OCI-LY1 (cell line): ENCODE measurements at regions not wholly inside any gene's neighbourhood (a gene's known extent, or its start where the extent isn't known, plus 50 kb on each side); places are given as distances from the start of the nearest gene placed in this dataset.

Experiments used
- H2AFZ ChIP-seq: fragments of 200-600 bp; sonication (generic), shearing (Covaris generic); 2 replicates; pipeline ENCODE4 v1.6.0; 2014; ENCODE audit warnings: antibody characterized with exemption, mild to moderate bottlenecking, low read length
- H3F3A ChIP-seq: fragments of 200-600 bp; sonication (generic), shearing (Covaris generic); 2 replicates; pipeline ENCODE4 v1.6.0; 2014; ENCODE audit warnings: mild to moderate bottlenecking, antibody characterized with exemption, low read length, moderate library complexity; ENCODE audit not compliant: insufficient read depth
- H3K27ac ChIP-seq: fragments of 200-600 bp; sonication (generic); 2 replicates; pipeline ENCODE4 v1.5.1; 2014; ENCODE audit warnings: low read length, mixed run types, mild to moderate bottlenecking, low read depth; ENCODE audit not compliant: poor library complexity, severe bottlenecking
- H3K27me3 ChIP-seq: fragments of 200-600 bp; sonication (generic); 2 replicates; pipeline ENCODE4 v1.6.0; 2014; ENCODE audit warnings: antibody characterized with exemption, mild to moderate bottlenecking, low read length, moderate library complexity; ENCODE audit not compliant: insufficient read depth
- H3K36me3 ChIP-seq: fragments of 200-600 bp; sonication (generic); 2 replicates; pipeline ENCODE4 v1.6.1; 2014; ENCODE audit warnings: mild to moderate bottlenecking, antibody characterized with exemption, low read length, moderate library complexity, mixed read lengths; ENCODE audit not compliant: insufficient read depth
- H3K4me1 ChIP-seq: fragments of 200-600 bp; sonication (generic); 2 replicates; pipeline ENCODE4 v1.5.1; 2014; ENCODE audit warnings: mild to moderate bottlenecking, low read length, moderate library complexity; ENCODE audit not compliant: insufficient read depth, severe bottlenecking
- H3K4me2 ChIP-seq: fragments of 200-600 bp; sonication (generic), shearing (Covaris generic); 2 replicates; pipeline ENCODE4 v1.6.1; 2014; ENCODE audit warnings: low read length
- H3K4me3 ChIP-seq: fragments of 200-600 bp; sonication (generic); 2 replicates; pipeline ENCODE4 v1.5.1; 2014; ENCODE audit warnings: low read length, low read depth, mild to moderate bottlenecking, mixed read lengths; ENCODE audit not compliant: poor library complexity, severe bottlenecking
- H3K79me2 ChIP-seq: fragments of 200-600 bp; shearing (Covaris generic); 2 replicates; pipeline ENCODE4 v1.6.1; 2016; ENCODE audit warnings: mixed run types, low read length, mixed read lengths; ENCODE audit not compliant: insufficient read depth
- H3K9ac ChIP-seq: fragments of 200-600 bp; sonication (generic), shearing (Covaris generic); 2 replicates; pipeline ENCODE4 v1.6.1; 2014; ENCODE audit warnings: mild to moderate bottlenecking, low read length, mixed read lengths
- H3K9me2 ChIP-seq: fragments of 200-600 bp; sonication (generic), shearing (Covaris generic); 2 replicates; pipeline ENCODE4 v1.6.1; 2014; ENCODE audit warnings: low read depth, mild to moderate bottlenecking, low read length, mixed read lengths
- H3K9me3 ChIP-seq: fragments of 200-600 bp; shearing (Covaris generic); 2 replicates; pipeline ENCODE4 v1.6.1; 2014; ENCODE audit warnings: low read length, mixed read lengths
- H4K20me1 ChIP-seq: fragments of 200-600 bp; sonication (generic), shearing (Covaris generic); 2 replicates; pipeline ENCODE4 v1.6.0; 2016; ENCODE audit warnings: mild to moderate bottlenecking, low read length; ENCODE audit not compliant: insufficient read depth
- CTCF ChIP-seq: fragments of 200-600 bp; sonication (generic), shearing (Covaris generic); IDR thresholded peaks from 2 replicates; pipeline ENCODE4 v1.5.1; 2017; ENCODE audit warnings: mild to moderate bottlenecking, antibody characterized with exemption, low read length, moderate library complexity, mixed read lengths
- EZH2 ChIP-seq: fragments of 200-600 bp; sonication (generic), shearing (Covaris generic); IDR thresholded peaks from 2 replicates; pipeline ENCODE4 v1.8.0; 2017; ENCODE audit warnings: borderline replicate concordance, mixed run types, mild to moderate bottlenecking, antibody characterized with exemption, low read length, moderate library complexity, mixed read lengths

- TF ChIP-seq EZH2 (no peak), CTCF (no peak)
- Histone ChIP-seq H3K27ac (no peak overlapping the region), H3F3A (no peaks in the 10 kb centered on the region), H3K27me3 (no peaks in the 10 kb centered on the region), H3K9me3 (no peaks in the 10 kb centered on the region), H3K9ac (no peak overlapping the region), H4K20me1 (no peaks in the 10 kb centered on the region), H3K4me3 (no peak overlapping the region), H2AFZ (no peak overlapping the region), H3K4me1 (no peaks in the 10 kb centered on the region), H3K79me2 (no peaks in the 10 kb centered on the region), H3K9me2 (no peaks in the 10 kb centered on the region), H3K4me2 (no peak overlapping the region), H3K36me3 (no peaks in the 10 kb centered on the region)
Observed at GRCh38 chr2:122022531-122022930, 267.1 kb downstream of the TSN start.

- Histone ChIP-seq H3K4me1 (no peaks in the 10 kb centered on the region), H3K4me3 (no peak overlapping the region), H3K79me2 (no peaks in the 10 kb centered on the region), H2AFZ (no peak overlapping the region), H3K9me3 (no peaks in the 10 kb centered on the region), H3K36me3 (no peaks in the 10 kb centered on the region; the same call in 1 of the 2 replicates), H3F3A (no peaks in the 10 kb centered on the region), H3K27ac (no peak overlapping the region), H3K9ac (no peak overlapping the region), H4K20me1 (no peaks in the 10 kb centered on the region), H3K4me2 (no peak overlapping the region), H3K27me3 (no peaks in the 10 kb centered on the region), H3K9me2 (no peaks in the 10 kb centered on the region)
- peak; percentile 20; the same call in 1 of the 2 replicates for TF ChIP-seq CTCF
- no peak for TF ChIP-seq EZH2
Observed at GRCh38 chr2:122023059-122023864, 267.8 kb downstream of the TSN start.

- no peak overlapping the region for H2AFZ ChIP-seq
- H3K27ac ChIP-seq, result no peak overlapping the region
- TF ChIP-seq EZH2, result no peak
- no peak for TF ChIP-seq CTCF
- no peaks in the 10 kb centered on the region for H3K27me3 ChIP-seq
- H4K20me1 ChIP-seq, result no peaks in the 10 kb centered on the region
- no peaks in the 10 kb centered on the region for H3K79me2 ChIP-seq
- no peak overlapping the region for H3K4me3 ChIP-seq
- no peaks in the 10 kb centered on the region; the same call in 1 of the 2 replicates for H3K36me3 ChIP-seq
- H3K9me2 ChIP-seq, result no peaks in the 10 kb centered on the region
- no peak overlapping the region for H3K4me2 ChIP-seq
- H3K9me3 ChIP-seq, result no peaks in the 10 kb centered on the region
- H3K4me1 ChIP-seq, result peaks cover 15% of the 10 kb centered on the region
- no peak overlapping the region for H3K9ac ChIP-seq
- H3F3A ChIP-seq, result no peaks in the 10 kb centered on the region
Observed at GRCh38 chr2:122027510-122028217, 272.2 kb downstream of the TSN start.
